NT2/D1 (cell line): ENCODE measurements at regions not wholly inside any gene's neighbourhood (a gene's known extent, or its start where the extent isn't known, plus 50 kb on each side); places are given as distances from the start of the nearest gene placed in this dataset.

ENCODE experiments used
- DNase-seq: peaks from one replicate; pipeline ENCODE4 v3.0.0-alpha.2; 2011; ENCODE audit warnings: low read depth, low spot score
- H3K27me3 ChIP-seq: 2 replicates; pipeline ENCODE4 v1.6.0; 2011; ENCODE audit warnings: mild to moderate bottlenecking; ENCODE audit not compliant: insufficient read length, insufficient read depth
- H3K36me3 ChIP-seq: 2 replicates; pipeline ENCODE4 v1.6.1; 2011; ENCODE audit warnings: mild to moderate bottlenecking, low read length, mixed read lengths; ENCODE audit not compliant: insufficient read depth, insufficient read length
- H3K4me1 ChIP-seq: 2 replicates; pipeline ENCODE4 v1.5.1; 2011; ENCODE audit not compliant: insufficient read depth, insufficient read length
- H3K4me3 ChIP-seq: 2 replicates; pipeline ENCODE4 v1.5.1; 2011; ENCODE audit warnings: low read depth; ENCODE audit not compliant: insufficient read length
- H3K9ac ChIP-seq: 2 replicates; pipeline ENCODE4 v1.6.0; 2011; ENCODE audit warnings: low read depth; ENCODE audit not compliant: insufficient read length
- H3K9me3 ChIP-seq: 2 replicates; pipeline ENCODE4 v1.5.1; 2011; ENCODE audit warnings: mild to moderate bottlenecking, low read length; ENCODE audit not compliant: insufficient read depth
- SUZ12 ChIP-seq: IDR thresholded peaks from 2 replicates; pipeline ENCODE4 v1.6.1; 2011; ENCODE audit not compliant: insufficient read length, insufficient read depth; ENCODE audit errors: extremely low read depth
- YY1 ChIP-seq: IDR thresholded peaks from 2 replicates; pipeline ENCODE4 v1.6.1; 2011; ENCODE audit not compliant: insufficient read length, insufficient read depth
- ZNF274 ChIP-seq: IDR thresholded peaks from 2 replicates; pipeline ENCODE4 v1.6.1; 2011; ENCODE audit warnings: mild to moderate bottlenecking, low read depth, low read length

DNA sequence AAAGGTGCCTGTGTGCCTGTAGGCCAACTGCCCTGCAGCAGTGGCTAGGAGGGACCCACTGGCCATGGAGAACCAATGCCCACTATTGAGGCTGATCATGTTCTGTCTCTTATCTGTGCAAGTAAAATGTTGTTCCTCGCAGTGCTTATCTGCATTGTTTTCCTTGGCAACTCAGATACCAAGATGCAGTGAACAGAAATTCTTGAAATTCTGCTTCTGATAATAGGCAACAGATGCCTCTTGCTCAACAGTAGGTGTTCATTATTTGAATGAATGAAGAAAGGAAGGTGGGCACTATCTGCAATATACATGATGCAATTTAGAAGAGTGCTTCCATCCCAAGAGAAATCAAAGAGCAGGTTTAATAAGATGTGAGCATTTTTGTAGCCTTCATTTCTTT lies 232.2 kb downstream of the NUAK1 start:
- TF ChIP-seq ZNF274 (no peak), YY1 (no peak), SUZ12 (no peak)
- H3K4me3 ChIP-seq, result no peak overlapping the region
- no peaks in the 10 kb centered on the region for H3K36me3 ChIP-seq
- no peak for DNase-seq
- H3K27me3 ChIP-seq, result no peaks in the 10 kb centered on the region
- peaks cover 7% of the 10 kb centered on the region; the same call in 1 of the 2 replicates for H3K9me3 ChIP-seq
- no peak overlapping the region for H3K9ac ChIP-seq
- no peaks in the 10 kb centered on the region for H3K4me1 ChIP-seq

DNA sequence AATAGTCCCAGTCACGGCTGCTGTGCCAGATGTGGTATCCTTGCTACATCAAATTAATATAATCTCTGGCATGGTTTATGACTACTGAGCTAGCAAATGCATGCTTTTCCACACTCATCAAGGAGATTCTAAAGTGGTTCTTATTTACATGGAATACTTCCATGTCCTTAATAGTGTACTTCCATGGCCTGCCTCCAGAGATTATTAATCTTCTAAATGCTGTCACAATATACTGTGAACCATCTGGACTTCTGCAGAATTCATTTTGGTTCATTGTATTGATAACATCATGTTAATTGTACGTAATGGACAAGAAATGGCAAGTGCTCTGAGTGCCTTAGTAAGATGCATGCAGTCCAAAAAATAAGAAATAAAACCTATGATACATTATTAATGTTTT lies 230.8 kb downstream of the NUAK1 start:
- H3K36me3 ChIP-seq, result no peaks in the 10 kb centered on the region
- H3K27me3 ChIP-seq, result no peaks in the 10 kb centered on the region
- TF ChIP-seq YY1, result no peak
- no peak for TF ChIP-seq ZNF274
- TF ChIP-seq SUZ12, result no peak
- H3K9me3 ChIP-seq, result no peaks in the 10 kb centered on the region
- H3K4me3 ChIP-seq, result no peak overlapping the region
- DNase-seq, result no peak
- H3K9ac ChIP-seq, result no peak overlapping the region
- H3K4me1 ChIP-seq, result no peaks in the 10 kb centered on the region

DNA sequence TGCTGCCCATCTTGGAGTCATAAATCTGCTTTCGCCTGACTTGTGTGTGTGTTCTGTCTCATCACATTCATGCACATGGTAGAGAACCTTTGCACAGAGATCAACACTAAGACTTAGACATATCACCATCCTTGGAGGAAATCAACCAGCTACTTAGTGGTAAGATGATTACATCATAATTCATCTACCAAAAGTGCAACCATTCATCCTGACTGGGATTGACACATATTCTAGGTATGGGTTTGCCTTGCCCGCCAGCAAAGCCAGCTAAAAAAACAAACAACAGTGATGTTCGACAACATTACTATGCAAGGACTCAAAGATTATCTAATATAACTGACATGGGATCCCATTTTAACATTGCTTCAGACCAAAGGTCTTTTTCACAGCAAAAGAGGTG lies 228.7 kb downstream of the NUAK1 start:
- DNase-seq, result no peak
- Histone ChIP-seq H3K4me1 (no peaks in the 10 kb centered on the region), H3K36me3 (no peaks in the 10 kb centered on the region), H3K27me3 (no peaks in the 10 kb centered on the region), H3K9ac (no peak overlapping the region), H3K9me3 (no peaks in the 10 kb centered on the region), H3K4me3 (no peak overlapping the region)
- no peak for TF ChIP-seq ZNF274
- no peak for TF ChIP-seq SUZ12
- TF ChIP-seq YY1, result no peak

DNA sequence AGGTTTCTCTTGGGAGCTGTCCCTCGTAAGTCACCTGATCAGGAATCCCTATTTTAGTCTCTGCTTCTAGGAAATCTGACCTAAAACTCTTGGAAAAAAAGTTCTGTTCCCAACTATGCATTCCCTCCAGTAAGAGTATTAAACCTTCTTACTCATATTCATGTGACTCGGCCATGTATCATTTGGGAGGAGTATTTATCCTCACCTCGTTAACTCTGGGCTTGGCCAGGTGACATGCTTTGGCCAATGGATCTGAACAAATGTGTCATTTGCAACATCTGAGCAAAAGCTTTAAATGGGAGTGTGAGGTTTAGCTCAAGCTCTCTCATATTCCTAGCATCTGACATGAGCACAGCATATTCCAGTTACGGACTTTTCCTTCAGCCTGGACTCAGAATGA lies 226.8 kb downstream of the NUAK1 start:
- H3K4me1 ChIP-seq, result no peaks in the 10 kb centered on the region
- no peaks in the 10 kb centered on the region for H3K36me3 ChIP-seq
- no peak for DNase-seq
- TF ChIP-seq YY1 (no peak), ZNF274 (no peak), SUZ12 (no peak)
- H3K9me3 ChIP-seq, result no peaks in the 10 kb centered on the region
- no peaks in the 10 kb centered on the region for H3K27me3 ChIP-seq
- no peak overlapping the region for H3K9ac ChIP-seq
- H3K4me3 ChIP-seq, result no peak overlapping the region

DNA sequence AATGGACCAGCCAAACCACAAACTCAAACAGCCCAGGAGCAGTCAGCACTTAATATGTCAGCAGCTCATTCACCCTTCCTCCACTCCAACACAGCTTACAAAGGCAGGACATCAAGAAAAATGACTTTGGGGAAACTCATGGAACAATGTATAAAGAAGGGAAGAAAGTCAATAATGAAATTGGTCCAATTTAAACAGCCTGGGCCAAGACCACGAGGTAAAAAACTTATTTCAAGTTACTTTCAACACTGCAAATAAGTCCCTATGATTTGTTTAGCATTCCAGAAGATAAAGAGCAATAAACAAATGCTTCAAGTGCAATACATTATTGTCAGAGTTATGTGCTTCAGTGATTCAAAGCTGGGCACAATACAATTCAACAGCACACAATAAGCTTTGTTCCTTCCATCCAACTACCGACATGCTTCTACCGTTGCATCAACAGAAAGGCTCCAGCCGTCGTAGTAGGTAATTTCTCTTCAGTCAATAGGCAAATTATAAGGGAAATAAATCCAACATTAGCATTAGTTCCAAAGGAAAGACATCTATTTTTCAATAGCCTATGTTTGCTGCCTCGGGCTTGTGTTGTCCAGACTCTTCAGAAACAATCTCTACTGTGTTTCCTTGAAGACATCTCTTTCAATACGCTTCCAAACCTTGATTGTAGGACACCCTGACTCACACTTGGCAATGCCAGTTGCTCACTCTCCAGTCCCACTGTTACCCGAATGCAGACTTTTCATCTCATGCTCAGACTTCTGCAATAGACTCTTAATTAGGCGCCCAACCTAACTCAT lies 225.7 kb downstream of the NUAK1 start:
- Histone ChIP-seq H3K4me1 (no peaks in the 10 kb centered on the region), H3K36me3 (no peaks in the 10 kb centered on the region), H3K4me3 (no peak overlapping the region), H3K9me3 (no peaks in the 10 kb centered on the region), H3K27me3 (no peaks in the 10 kb centered on the region), H3K9ac (no peak overlapping the region)
- TF ChIP-seq SUZ12 (no peak), YY1 (no peak), ZNF274 (no peak)
- DNase-seq, result no peak

DNA sequence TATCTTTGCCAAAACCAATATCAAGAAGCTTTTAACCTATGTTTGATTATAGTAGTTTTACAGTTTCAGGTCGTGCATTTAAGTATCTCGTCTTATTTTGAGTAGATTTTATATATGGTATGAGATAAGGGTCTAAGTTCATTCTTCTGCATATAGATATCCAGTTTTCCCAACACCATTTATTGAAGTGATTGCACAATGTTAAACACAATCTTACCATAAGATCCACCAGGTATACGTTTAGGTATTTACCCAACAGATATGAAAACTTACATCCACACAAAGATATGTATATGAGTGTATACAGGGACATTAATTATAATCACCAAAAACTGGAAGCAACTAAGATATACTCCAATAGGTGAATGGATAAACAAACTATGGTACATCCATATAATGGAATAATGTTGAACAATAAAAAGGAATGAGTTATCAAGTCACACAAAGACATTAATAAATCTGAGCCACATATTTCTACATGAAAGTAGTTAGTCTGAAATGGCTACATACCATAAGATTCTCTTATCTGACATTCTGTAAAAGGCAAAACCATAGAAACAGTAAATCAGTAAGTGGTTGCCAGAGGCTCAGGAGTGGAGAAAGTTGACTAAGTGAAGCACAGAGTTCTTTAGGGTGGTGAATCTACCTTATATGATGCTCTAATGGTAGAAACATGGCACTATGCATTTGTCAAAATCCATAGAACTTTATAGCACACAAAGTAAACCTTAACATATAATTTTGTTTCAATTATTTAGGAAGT lies 222.6 kb downstream of the NUAK1 start:
- H3K4me3 ChIP-seq, result no peak overlapping the region
- no peaks in the 10 kb centered on the region for H3K9me3 ChIP-seq
- H3K36me3 ChIP-seq, result no peaks in the 10 kb centered on the region
- no peaks in the 10 kb centered on the region for H3K27me3 ChIP-seq
- H3K9ac ChIP-seq, result no peak overlapping the region
- no peak for TF ChIP-seq YY1
- TF ChIP-seq SUZ12, result no peak
- no peak for TF ChIP-seq ZNF274
- no peak for DNase-seq
- no peaks in the 10 kb centered on the region for H3K4me1 ChIP-seq

DNA sequence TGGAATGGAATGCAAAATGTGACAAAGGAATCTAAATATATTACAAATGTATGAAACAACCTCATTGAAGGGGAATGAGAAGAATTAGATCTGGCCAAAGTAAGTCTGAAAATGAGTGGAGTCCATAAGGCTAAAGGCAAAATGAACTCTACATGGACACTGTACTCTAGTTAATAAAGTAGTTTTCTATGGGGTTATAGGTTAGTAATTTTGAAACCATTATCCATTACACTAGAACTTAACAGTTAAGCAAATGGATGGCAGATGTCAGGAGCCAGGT lies 222.1 kb downstream of the NUAK1 start:
- H3K27me3 ChIP-seq, result no peaks in the 10 kb centered on the region
- no peaks in the 10 kb centered on the region for H3K4me1 ChIP-seq
- TF ChIP-seq ZNF274 (no peak), YY1 (no peak), SUZ12 (no peak)
- DNase-seq, result no peak
- H3K36me3 ChIP-seq, result no peaks in the 10 kb centered on the region
- no peaks in the 10 kb centered on the region for H3K9me3 ChIP-seq
- H3K9ac ChIP-seq, result no peak overlapping the region
- H3K4me3 ChIP-seq, result no peak overlapping the region

DNA sequence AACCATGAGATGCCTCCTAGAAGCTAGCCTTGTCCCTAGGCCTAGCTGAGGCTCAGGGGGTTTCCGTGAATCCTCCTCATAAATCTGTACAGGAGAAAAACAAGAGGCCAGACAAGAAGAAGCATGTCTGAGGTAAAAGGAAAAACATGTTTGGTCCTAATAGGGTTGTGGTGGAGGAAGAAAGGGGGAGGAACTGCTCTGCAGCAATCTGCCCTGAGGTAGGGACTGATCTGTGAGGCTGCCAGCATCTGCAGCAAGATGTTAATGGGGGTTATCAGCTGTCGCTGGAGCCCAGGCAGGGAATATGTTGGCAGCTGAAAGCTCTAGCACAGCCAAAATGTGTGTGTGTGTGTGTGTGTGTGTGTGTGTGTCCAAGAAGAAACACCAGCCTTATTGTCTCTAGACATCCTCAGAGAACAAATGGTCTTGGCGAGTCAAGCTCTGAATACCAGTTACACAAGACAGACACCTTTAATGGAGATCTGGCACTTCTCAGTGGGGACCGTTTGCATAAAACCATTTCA lies 218.5 kb downstream of the NUAK1 start:
- Histone ChIP-seq H3K4me1 (no peaks in the 10 kb centered on the region), H3K9me3 (no peaks in the 10 kb centered on the region), H3K27me3 (no peaks in the 10 kb centered on the region), H3K9ac (no peak overlapping the region), H3K36me3 (no peaks in the 10 kb centered on the region), H3K4me3 (no peak overlapping the region)
- no peak for DNase-seq
- TF ChIP-seq ZNF274 (no peak), SUZ12 (no peak), YY1 (no peak)
